Inflammatory macrophage treated with lipopolysaccharide for 1 hour (primary cell): ENCODE measurements at regions not wholly inside any gene's neighbourhood (a gene's known extent, or its start where the extent isn't known, plus 50 kb on each side); places are given as distances from the start of the nearest gene placed in this dataset.

Source experiments
- DNase-seq, 2 donors: peaks; one replicate each; pipeline ENCODE4 v3.0.0-alpha.2; 2020 to 2022

GRCh38 chr2:509888-510287, 167.3 kb downstream of the TMEM18 start:
- no peak for DNase-seq

- DNase-seq: no peak
Observed at GRCh38 chr2:508121-508520, 169.1 kb downstream of the TMEM18 start.

GRCh38 chr2:506866-507265, 170.3 kb downstream of the TMEM18 start:
- no peak for DNase-seq

GRCh38 chr2:506451-506850, 170.8 kb downstream of the TMEM18 start:
- no peak for DNase-seq

DNA sequence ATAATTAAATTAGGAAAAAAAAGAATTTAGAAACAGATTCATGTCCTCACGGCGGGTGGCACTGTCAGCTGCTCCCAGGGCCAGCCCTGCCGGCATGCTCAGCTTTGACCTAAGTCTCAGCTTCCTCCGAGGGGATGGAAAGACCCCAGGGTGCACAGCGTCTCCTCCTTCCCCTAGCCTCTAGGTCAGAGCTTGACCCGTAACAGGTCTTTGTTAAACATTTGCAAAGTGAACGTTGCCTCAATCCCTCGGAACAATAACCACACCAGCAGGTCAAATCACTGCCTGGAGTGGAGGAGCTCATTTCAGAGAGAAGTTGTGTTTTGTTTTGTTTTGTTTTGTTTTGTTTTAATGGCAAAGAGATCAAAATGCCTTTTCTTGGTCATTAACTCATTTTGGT, 171.3 kb downstream of the TMEM18 start:
- DNase-seq: no peak

GRCh38 chr2:503288-503999, 173.8 kb downstream of the TMEM18 start:
- no peak for DNase-seq

DNA sequence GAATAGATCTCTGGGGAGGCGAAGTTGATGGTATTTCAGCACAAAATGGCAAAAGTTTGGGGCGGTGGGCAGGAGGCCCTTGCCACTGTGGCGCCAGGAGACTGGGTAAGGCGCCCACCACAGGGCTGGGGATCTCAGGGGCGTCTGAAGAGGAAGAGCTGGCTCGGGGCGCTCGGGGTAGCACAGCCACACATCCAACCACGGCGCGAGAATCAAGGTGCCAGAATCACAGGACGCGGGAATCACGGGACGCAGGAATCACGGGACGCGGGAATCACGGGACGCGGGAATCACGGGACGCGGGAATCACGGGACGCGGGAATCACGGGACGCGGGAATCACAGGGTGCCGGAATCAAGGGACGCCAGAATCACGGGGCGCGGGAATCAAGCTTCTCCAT, 174.4 kb downstream of the TMEM18 start:
- no peak for DNase-seq

GRCh38 chr2:501667-502066, 175.5 kb downstream of the TMEM18 start:
- no peak for DNase-seq

- DNase-seq: no peak
Observed at GRCh38 chr2:501130-501529, 176.1 kb downstream of the TMEM18 start.

- no peak for DNase-seq
Observed at GRCh38 chr2:499726-500125, 177.5 kb downstream of the TMEM18 start.

DNA sequence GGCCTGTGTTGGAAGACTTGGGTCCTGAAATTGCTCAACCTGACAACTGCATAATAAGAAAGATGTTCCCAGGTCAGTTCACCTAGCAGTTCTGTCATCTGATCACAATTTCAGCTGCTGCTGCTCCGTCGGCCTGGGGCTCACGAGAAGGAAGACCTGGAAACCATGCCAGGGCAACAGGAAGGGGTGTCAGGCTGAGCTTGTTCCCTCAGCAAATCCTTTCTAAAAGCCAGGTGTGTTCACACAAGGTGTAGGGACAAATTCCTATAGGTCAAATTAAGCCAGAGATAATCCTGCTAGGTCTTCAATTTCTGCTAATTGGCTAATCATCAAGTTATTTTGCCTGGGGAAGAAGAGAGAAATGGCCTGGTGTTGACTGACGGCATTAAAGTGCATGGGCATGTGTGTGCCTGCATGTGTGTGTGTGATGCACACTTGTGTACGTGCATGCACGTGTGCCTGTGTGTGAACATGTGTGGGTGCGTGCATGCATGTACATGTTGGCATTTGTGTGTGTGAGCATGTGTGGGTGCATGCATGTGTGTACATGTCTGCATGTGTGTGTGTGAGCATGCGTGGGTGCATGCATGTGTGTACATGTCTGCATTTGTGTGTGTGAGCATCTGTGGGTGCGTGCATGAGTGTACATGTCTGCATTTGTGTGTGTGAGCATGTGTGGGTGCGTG, 178.6 kb downstream of the TMEM18 start:
- no peak for DNase-seq

DNA sequence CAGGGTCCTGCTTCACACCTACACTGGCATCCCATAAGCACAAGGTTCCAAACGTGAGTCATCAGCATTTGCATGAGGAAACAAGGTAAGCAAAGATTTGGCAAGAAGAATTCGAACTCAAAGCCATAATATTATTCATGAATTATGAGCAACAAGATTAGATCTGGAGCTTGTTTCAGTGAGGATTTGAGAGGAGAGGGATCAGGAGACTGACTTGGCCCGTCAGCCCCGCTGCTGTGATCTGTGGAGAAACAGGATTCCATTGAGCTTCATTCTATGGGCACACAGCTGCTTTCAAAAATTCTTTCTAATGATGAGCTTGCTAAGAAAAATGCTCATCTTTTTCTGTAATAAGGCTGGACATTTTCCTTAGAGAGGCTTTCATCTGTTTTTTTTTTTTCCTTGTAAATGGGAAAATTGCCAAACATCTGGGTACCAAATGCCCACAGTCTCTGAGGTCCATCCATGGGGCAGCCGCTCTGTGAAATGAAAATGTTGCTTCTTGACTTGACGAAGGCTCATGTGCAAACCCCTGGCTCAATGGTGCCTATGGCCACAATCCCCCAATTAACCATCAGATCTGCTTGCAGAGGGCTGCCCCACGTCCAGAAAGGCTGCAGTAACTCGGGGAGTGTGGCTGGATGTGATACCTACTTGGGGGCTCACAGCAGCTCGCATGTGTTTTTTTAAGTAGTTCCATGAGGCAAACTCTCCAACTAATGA, 179.3 kb downstream of the TMEM18 start:
- DNase-seq: no peak

DNA sequence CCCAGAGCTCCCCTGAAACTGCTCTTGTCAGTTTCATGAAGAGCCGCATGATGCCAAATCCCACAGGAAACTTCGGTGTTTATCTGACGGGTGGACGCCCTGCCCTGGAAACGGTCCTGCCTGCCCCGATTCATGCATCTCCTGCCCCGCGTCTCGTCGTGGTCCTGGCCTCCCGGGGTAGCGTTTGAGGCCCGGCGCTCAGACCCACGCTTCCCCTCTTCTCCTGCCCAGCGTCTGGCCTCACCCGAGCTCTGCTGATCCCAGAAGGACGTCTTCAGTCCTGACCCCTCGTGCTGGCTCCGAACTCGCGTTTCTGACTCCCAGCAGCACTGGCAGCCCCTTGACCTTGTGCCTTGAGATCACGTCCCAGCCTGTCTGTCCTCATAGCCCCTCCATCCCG, 180.5 kb downstream of the TMEM18 start:
- no peak for DNase-seq

- no peak for DNase-seq
Observed at GRCh38 chr2:495745-496275, 181.4 kb downstream of the TMEM18 start.

DNA sequence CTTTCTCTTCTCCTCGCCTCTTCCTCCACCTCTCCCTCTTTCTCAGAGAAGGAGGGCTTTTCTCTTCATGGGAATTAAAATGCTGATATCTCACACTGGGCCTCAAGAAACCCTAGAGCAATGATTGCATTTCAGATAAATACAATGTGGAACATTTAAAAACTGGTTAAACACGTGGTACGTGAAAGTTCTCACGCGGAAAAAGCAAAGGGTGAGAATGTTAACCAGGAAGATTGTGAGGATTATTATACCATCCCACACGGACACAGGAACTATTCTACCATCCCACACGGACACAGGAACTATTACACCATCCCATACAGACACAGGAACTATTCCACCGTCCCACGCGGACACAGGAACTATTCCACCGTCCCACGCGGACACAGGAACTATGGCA, 182.4 kb downstream of the TMEM18 start:
- no peak for DNase-seq

DNA sequence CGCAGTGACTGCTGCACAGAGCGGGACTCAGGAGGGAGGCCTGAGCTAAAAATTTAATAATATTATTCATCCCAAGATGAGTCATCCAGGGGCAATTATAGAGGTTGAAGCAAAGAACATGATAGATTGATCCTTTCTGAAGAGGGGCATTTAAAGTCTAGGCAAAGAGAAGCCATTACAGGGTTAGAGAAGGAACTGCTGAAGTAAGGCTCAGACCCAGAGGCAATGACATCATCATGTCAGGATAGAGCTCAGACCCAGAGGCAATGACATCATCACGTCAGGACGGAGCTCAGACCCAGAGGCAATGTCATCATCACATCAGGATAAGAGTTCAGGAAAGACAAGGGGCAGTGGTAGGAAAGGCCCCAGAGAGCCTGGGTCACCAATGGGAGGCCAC, 184.0 kb downstream of the TMEM18 start:
- no peak for DNase-seq

- DNase-seq: no peak
Observed at GRCh38 chr2:492178-492577, 185.0 kb downstream of the TMEM18 start.

GRCh38 chr2:489838-490237, 187.4 kb downstream of the TMEM18 start:
- DNase-seq: no peak

DNA sequence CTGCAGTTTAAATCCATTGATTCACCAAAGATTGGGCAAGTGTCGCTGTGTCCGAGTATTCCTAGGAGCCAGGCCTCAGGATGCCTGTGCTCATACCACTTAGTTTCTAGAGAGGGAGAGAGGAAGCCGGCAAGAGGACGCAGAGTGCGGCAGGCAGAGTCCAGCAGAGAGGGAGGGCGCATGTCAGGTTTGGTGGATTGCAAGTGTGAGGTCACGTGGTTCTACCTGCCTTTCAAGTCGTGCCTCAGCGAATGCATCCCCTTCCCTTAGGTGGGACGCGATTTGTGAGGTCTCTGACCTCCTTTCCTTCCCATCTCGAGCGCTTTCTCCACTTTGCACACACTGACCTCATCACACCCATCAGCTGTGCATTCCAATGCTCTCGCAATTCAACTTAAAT, 188.1 kb downstream of the TMEM18 start:
- DNase-seq: no peak

DNA sequence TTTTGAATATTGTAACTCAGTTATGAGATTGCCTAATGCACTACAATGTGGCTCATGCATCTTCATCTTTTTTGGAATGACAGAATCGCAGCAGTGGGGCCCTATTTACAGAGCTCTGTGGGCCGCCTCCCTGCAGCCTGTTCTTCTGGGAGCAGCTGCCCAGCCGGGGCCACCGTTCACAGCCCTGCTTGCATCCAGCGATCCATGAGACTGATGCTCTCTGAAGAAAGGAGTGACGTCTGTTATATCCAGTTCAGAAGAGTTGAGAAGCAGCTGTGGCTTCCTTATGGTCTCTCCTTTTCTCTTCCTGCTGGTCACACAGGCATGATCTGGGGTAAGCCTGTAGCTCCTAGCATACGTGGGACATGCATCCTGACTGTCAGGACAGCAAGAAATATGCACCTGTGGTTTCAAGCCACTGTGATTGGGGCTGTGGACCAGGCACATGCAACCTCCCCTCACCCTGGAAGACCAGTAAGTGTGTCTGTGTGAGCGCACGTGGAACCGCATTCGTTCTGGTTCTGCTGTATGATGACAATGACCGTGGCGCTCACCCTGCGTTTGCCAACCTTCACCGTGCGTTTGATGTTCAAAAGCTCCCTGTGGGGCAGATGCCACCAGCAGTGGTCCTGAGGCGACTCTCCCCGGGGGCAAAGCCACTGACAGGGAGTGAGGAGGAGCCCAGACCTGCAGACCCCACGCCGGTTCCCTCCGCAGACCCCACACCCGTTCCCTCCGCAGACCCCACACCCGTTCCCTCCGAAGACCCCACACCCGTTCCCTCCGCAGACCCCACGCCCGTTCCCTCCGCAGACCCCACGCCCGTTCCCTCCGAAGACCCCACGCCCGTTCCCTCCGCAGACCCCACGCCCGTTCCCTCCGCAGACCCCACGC, 189.8 kb downstream of the TMEM18 start:
- DNase-seq: no peak

GRCh38 chr2:486371-486770, 190.8 kb downstream of the TMEM18 start:
- DNase-seq: no peak

GRCh38 chr2:481388-481787, 193.5 kb upstream of the ALKAL2 start:
- no peak for DNase-seq
